ENCODE measurements at regions not wholly inside any gene's neighbourhood (a gene's known extent, or its start where the extent isn't known, plus 50 kb on each side); places are given as distances from the start of the nearest gene placed in this dataset.

GRCh38 chr16:85258166-85258565 lies 145.9 kb upstream of the CIBAR2 start:
- no peak for DNase-seq

- DNase-seq: no peak
Measured at GRCh38 chr16:85258629-85259028, 146.4 kb upstream of the CIBAR2 start.

GRCh38 chr16:85259115-85259831 lies 147.0 kb upstream of the CIBAR2 start:
- no peak for DNase-seq

GRCh38 chr16:85259832-85260167 lies 147.5 kb upstream of the CIBAR2 start:
- DNase-seq: no peak

GRCh38 chr16:85261204-85261603 lies 148.9 kb upstream of the CIBAR2 start:
- DNase-seq: no peak

- no peak for DNase-seq
Measured at GRCh38 chr16:85261657-85262557, 149.6 kb upstream of the CIBAR2 start.

- no peak for DNase-seq
Measured at GRCh38 chr16:85262558-85263238, 150.4 kb upstream of the CIBAR2 start.

GRCh38 chr16:85263239-85263585 lies 150.9 kb upstream of the CIBAR2 start:
- no peak for DNase-seq

- DNase-seq: no peak
Measured at GRCh38 chr16:85264752-85265151, 152.5 kb upstream of the CIBAR2 start.

- DNase-seq: no peak
Measured at GRCh38 chr16:85265161-85265784, 153.0 kb upstream of the CIBAR2 start.

GRCh38 chr16:85265810-85266209 lies 153.5 kb upstream of the CIBAR2 start:
- no peak for DNase-seq

GRCh38 chr16:85266857-85267256 lies 154.6 kb upstream of the CIBAR2 start:
- no peak for DNase-seq

- DNase-seq: no peak
Measured at GRCh38 chr16:85267414-85267945, 155.2 kb upstream of the CIBAR2 start.

GRCh38 chr16:85269165-85269564 lies 156.9 kb upstream of the CIBAR2 start:
- no peak for DNase-seq

- no peak for DNase-seq
Measured at GRCh38 chr16:85270374-85270773, 158.1 kb upstream of the CIBAR2 start.

GRCh38 chr16:85271198-85271597 lies 158.9 kb upstream of the CIBAR2 start:
- DNase-seq: no peak

GRCh38 chr16:85273293-85273692 lies 161.0 kb upstream of the CIBAR2 start:
- DNase-seq: no peak

GRCh38 chr16:85274501-85274900 lies 162.2 kb upstream of the CIBAR2 start:
- no peak for DNase-seq

GRCh38 chr16:85274924-85275323 lies 162.7 kb upstream of the CIBAR2 start:
- DNase-seq: no peak

- DNase-seq: peak; percentile 65
Measured at GRCh38 chr16:85275533-85276249, 163.4 kb upstream of the CIBAR2 start.

- DNase-seq: no peak
Measured at GRCh38 chr16:85276258-85276657, 164.0 kb upstream of the CIBAR2 start.

GRCh38 chr16:85276721-85277120 lies 164.4 kb upstream of the CIBAR2 start:
- no peak for DNase-seq

Measured in COR-L47 (cell line).